ENCODE measurements at regions not wholly inside any gene's neighbourhood (a gene's known extent, or its start where the extent isn't known, plus 50 kb on each side); places are given as distances from the start of the nearest gene placed in this dataset.
"Not testable (repeated sequence)": the region's sequence is repeated elsewhere in the genome, so short reads cannot be mapped to it uniquely, and the experiment has no call there.

GRCh38 chr10:55800602-55801352, 560.3 kb downstream of the ZWINT start:
- Mint-ChIP-seq H3K4me1 (ENCODE audit: low read depth) (no peaks in the 10 kb centered on the region), H3K27me3 (no peaks in the 10 kb centered on the region), H3K9me3 (ENCODE audit: low read depth) (peaks cover 9% of the 10 kb centered on the region), H3K36me3 (ENCODE audit: insufficient read depth) (peaks cover 1% of the 10 kb centered on the region), H3K4me3 (ENCODE audit: low read depth) (no peak overlapping the region), H3K27ac (no peak overlapping the region)
- DNase-seq (ENCODE audit: low spot score, unreplicated experiment) = no peak
- no peak for TF ChIP-seq CTCF (IDR thresholded peaks at IDR 0.05; ENCODE audit: unreplicated experiment)

GRCh38 chr10:55793024-55793423, 568.0 kb downstream of the ZWINT start:
- H3K9me3 Mint-ChIP-seq (ENCODE audit: low read depth) = peaks cover 4% of the 10 kb centered on the region
- peaks cover 2% of the 10 kb centered on the region for H3K36me3 Mint-ChIP-seq (ENCODE audit: insufficient read depth)
- no peaks in the 10 kb centered on the region for H3K4me1 Mint-ChIP-seq (ENCODE audit: low read depth)
- no peak for TF ChIP-seq CTCF (IDR thresholded peaks at IDR 0.05; ENCODE audit: unreplicated experiment)
- DNase-seq (ENCODE audit: low spot score, unreplicated experiment) = no peak
- no peak overlapping the region for H3K4me3 Mint-ChIP-seq (ENCODE audit: low read depth)
- no peak overlapping the region for H3K27ac Mint-ChIP-seq
- no peaks in the 10 kb centered on the region for H3K27me3 Mint-ChIP-seq

- not testable (repeated sequence) for H3K4me1 Mint-ChIP-seq (ENCODE audit: low read depth); H3K27me3 Mint-ChIP-seq; H3K4me3 Mint-ChIP-seq (ENCODE audit: low read depth); DNase-seq (ENCODE audit: low spot score, unreplicated experiment); H3K9me3 Mint-ChIP-seq (ENCODE audit: low read depth); H3K36me3 Mint-ChIP-seq (ENCODE audit: insufficient read depth); H3K27ac Mint-ChIP-seq
Observed at GRCh38 chr10:55790276-55790675, 570.8 kb downstream of the ZWINT start.

- no peaks in the 10 kb centered on the region for H3K27me3 Mint-ChIP-seq
- peaks cover 4% of the 10 kb centered on the region for H3K9me3 Mint-ChIP-seq (ENCODE audit: low read depth)
- no peak for TF ChIP-seq CTCF (IDR thresholded peaks at IDR 0.05; ENCODE audit: unreplicated experiment)
- no peak overlapping the region for H3K27ac Mint-ChIP-seq
- H3K4me1 Mint-ChIP-seq (ENCODE audit: low read depth) = no peaks in the 10 kb centered on the region
- H3K36me3 Mint-ChIP-seq (ENCODE audit: insufficient read depth) = peaks cover 2% of the 10 kb centered on the region
- DNase-seq (ENCODE audit: low spot score, unreplicated experiment) = no peak
- H3K4me3 Mint-ChIP-seq (ENCODE audit: low read depth) = no peak overlapping the region
Observed at GRCh38 chr10:55786461-55787050, 574.5 kb downstream of the ZWINT start.

GRCh38 chr10:55782181-55782580, 578.9 kb downstream of the ZWINT start:
- Mint-ChIP-seq H3K27ac (no peak overlapping the region), H3K27me3 (no peaks in the 10 kb centered on the region), H3K36me3 (ENCODE audit: insufficient read depth) (no peaks in the 10 kb centered on the region)

More at GRCh38 chr10:55782181-55782580, 578.9 kb downstream of the ZWINT start:
- TF ChIP-seq CTCF (IDR thresholded peaks at IDR 0.05; ENCODE audit: unreplicated experiment) = no peak
- Mint-ChIP-seq H3K4me3 (ENCODE audit: low read depth) (no peak overlapping the region), H3K4me1 (ENCODE audit: low read depth) (no peaks in the 10 kb centered on the region), H3K9me3 (ENCODE audit: low read depth) (no peaks in the 10 kb centered on the region)
- no peak for DNase-seq (ENCODE audit: low spot score, unreplicated experiment)
